ENCODE measurements at regions not wholly inside any gene's neighbourhood (a gene's known extent, or its start where the extent isn't known, plus 50 kb on each side); places are given as distances from the start of the nearest gene placed in this dataset.

DNA sequence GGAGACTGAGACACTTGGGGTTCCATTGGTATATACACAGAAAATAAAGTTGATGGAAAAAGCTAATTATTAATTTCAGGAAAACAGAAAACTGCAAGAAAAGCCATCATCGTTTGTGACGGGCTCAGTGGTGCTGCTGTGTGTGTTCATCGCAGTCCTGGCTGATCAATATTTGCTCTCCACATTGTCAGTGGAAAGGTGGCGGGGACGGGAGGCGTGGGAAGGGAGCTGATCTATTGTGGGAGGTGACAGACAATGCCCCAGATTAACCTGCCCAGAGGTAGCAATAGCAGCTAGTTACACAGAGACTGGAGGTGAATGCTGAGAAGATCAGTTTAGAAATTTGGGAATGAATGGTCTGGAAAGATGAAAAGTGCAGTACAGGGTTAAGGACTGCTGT lies 50.0 kb upstream of the CTDP1 start:
- Histone ChIP-seq H4K20me1 (ENCODE audit: insufficient read depth) (no peaks in the 10 kb centered on the region), H3K79me2 (ENCODE audit: insufficient read depth, low read length) (no peaks in the 10 kb centered on the region), H3K9me2 (ENCODE audit: insufficient read depth) (no peaks in the 10 kb centered on the region), H2AFZ (ENCODE audit: low read depth, low read length, poor library complexity, severe bottlenecking) (no peak overlapping the region), H3K9ac (ENCODE audit: low read length) (no peak overlapping the region), H3K4me2 (ENCODE audit: low read length) (no peak overlapping the region), H3K36me3 (ENCODE audit: control insufficient read depth in 1 of 2, insufficient read depth in 2 of 2, low read length in 2 of 2) (no peaks in the 10 kb centered on the region), H3K9me3 (ENCODE audit: control insufficient read depth in 1 of 2, insufficient read depth in 1 of 2, low read depth in 1 of 2, low read length in 2 of 2) (no peaks in the 10 kb centered on the region; a peak in 1 of 4 replicates), H3K27ac (ENCODE audit: low read depth, low read length) (no peak overlapping the region), H3K27me3 (ENCODE audit: insufficient read depth, low read length) (peaks cover 5% of the 10 kb centered on the region; the same call in 1 of the 2 replicates), H3K4me1 (ENCODE audit: control insufficient read depth in 1 of 2, insufficient read depth in 2 of 2, low read length in 2 of 2) (no peaks in the 10 kb centered on the region), H3K4me3 (replicated peaks in 1 of 2; ENCODE audit: low read depth in 1 of 2, low read length in 2 of 2) (no peak overlapping the region)
- no TSS peak for BruUV-seq (replicated peaks)
- no peak for TF ChIP-seq CBX3 (IDR thresholded peaks at IDR 0.05; ENCODE audit: low read depth)
- TF ChIP-seq EZH2phosphoT487 (IDR thresholded peaks at IDR 0.05; ENCODE audit: borderline replicate concordance) = no peak
- no peak for TF ChIP-seq TCF7L2 (IDR thresholded peaks at IDR 0.05; ENCODE audit: borderline replicate concordance, extremely low read depth, insufficient read depth, insufficient read length)
- TF ChIP-seq MAX (IDR thresholded peaks at IDR 0.05) = no peak
- no peak for TF ChIP-seq ZNF274 (IDR thresholded peaks at IDR 0.05; ENCODE audit: low read depth, low read length)
- TF ChIP-seq ELF1 (IDR thresholded peaks at IDR 0.05; ENCODE audit: borderline replicate concordance, low read depth) = no peak
- TF ChIP-seq ZFX (IDR thresholded peaks at IDR 0.05) = no peak
- no peak for TF ChIP-seq SIN3A (IDR thresholded peaks at IDR 0.05; ENCODE audit: low read depth)
- no peak for TF ChIP-seq FOSL1 (IDR thresholded peaks at IDR 0.05; ENCODE audit: low read depth)
- TF ChIP-seq SP1 (IDR thresholded peaks at IDR 0.05; ENCODE audit: low read depth) = no peak
- no peak for TF ChIP-seq EGR1 (IDR thresholded peaks at IDR 0.05; ENCODE audit: low read depth)
- TF ChIP-seq POLR2AphosphoS5 (IDR thresholded peaks at IDR 0.05; ENCODE audit: low read depth, low read length) = no peak
- TF ChIP-seq JUND (IDR thresholded peaks at IDR 0.05) = no peak
- no peak for TF ChIP-seq POLR2A (IDR thresholded peaks at IDR 0.05; ENCODE audit: borderline replicate concordance, extremely low read depth, insufficient read depth, insufficient read length)
- TF ChIP-seq ATF3 (IDR thresholded peaks at IDR 0.05) = no peak
- no peak for TF ChIP-seq SRF (IDR thresholded peaks at IDR 0.05; ENCODE audit: low read depth)
- ChIA-PET CTCF (no interaction called here), RAD21 (ENCODE audit: low non-redundant PET in 1 of 2, low total read pairs in 2 of 2, uncharacterized antibody in 2 of 2, unreplicated experiment in 2 of 2) (no interaction called here), POLR2A (no interaction called here)
- ATAC-seq (no peak), DNase-seq (ENCODE audit: low read depth, low spot score) (no peak)
- intact Hi-C loops (cut with micrococcal nuclease) = no loop called here
